ENCODE measurements at regions not wholly inside any gene's neighbourhood (a gene's known extent, or its start where the extent isn't known, plus 50 kb on each side); places are given as distances from the start of the nearest gene placed in this dataset.
A peak's percentile ranks its signal among the peaks of the same experiment; 100 is the strongest.

- no peak overlapping the region for H3K27ac ChIP-seq (ENCODE audit: extremely low read depth, low read depth, low read length)
- H3K4me3 ChIP-seq: no peak overlapping the region
- ChIA-PET POLR2A (no interaction called here), CTCF (ENCODE audit: low intra/inter-chr PET ratio) (no interaction called here)
- in situ Hi-C loops (cut with MboI) (loop anchor here (25.0 kb wide), 1 partner anchor 1175 kb away; no protein-coding TSS in a partner anchor), intact Hi-C loops (cut with micrococcal nuclease) (loop anchor here (2.0 to 10.0 kb wide), 3 partner anchors 662 to 1170 kb away; no protein-coding TSS in a partner anchor)
- no peak for ATAC-seq
- no peak overlapping the region for H3K4me2 ChIP-seq (ENCODE audit: insufficient read depth, low read length)
- no peaks in the 10 kb centered on the region for H3K9me3 ChIP-seq (replicated peaks; ENCODE audit: control insufficient read depth, insufficient read depth, low read depth, low read length)
- BruUV-seq (replicated peaks): no TSS peak
- no peaks in the 10 kb centered on the region for H3K79me2 ChIP-seq (ENCODE audit: control insufficient read depth, insufficient read depth, low read length)
- H3K27me3 ChIP-seq (ENCODE audit: control insufficient read depth in 2 of 2, insufficient read depth in 2 of 2, low read length in 2 of 2): no peaks in the 10 kb centered on the region
- H4K20me1 ChIP-seq (replicated peaks; ENCODE audit: control insufficient read depth, insufficient read depth, low read length): no peaks in the 10 kb centered on the region
- H3K4me1 ChIP-seq (replicated peaks in 1 of 2; ENCODE audit: control insufficient read depth in 2 of 2, insufficient read depth in 2 of 2, low read length in 2 of 2): no peaks in the 10 kb centered on the region
- peak; percentile 68 for FAIRE-seq
- 3% methylated on average over 6 of the region's 6 CpGs for WGBS (ENCODE audit: insufficient coverage, low coverage, missing lambda C conversion rate)
- no peaks in the 10 kb centered on the region for H3K9me1 ChIP-seq (ENCODE audit: control insufficient read depth, insufficient read depth, low read length)
- H2AFZ ChIP-seq (ENCODE audit: low read depth, low read length): no peak overlapping the region
- H3K36me3 ChIP-seq (ENCODE audit: control insufficient read depth, insufficient read depth, low read length): no peaks in the 10 kb centered on the region
- no peak overlapping the region for H3K9ac ChIP-seq (ENCODE audit: insufficient read depth in 1 of 2, low read depth in 2 of 2, low read length in 2 of 2)
- peak; percentile 46 to 50 for TF ChIP-seq RAD21 (CRISPR knock-in tag; conservative IDR thresholded peaks at IDR 0.05 in 1 of 2, IDR thresholded peaks at IDR 0.05 in 1 of 2)
- TF ChIP-seq CTCF (IDR thresholded peaks at IDR 0.05 in 2 of 3, conservative IDR thresholded peaks at IDR 0.05 in 1 of 3; ENCODE audit: insufficient read depth in 2 of 3, low read depth in 1 of 3, low read length in 3 of 3): peak in 1 of 3 experiments; percentile 41; a peak in 2 of 6 replicates
- no peak for TF ChIP-seq NFRKB (IDR thresholded peaks at IDR 0.05; ENCODE audit: low read depth)
- TF ChIP-seq HOXB6 (CRISPR knock-in tag; IDR thresholded peaks at IDR 0.05; ENCODE audit: borderline replicate concordance): no peak
- TF ChIP-seq TCF7L2 (IDR thresholded peaks at IDR 0.05; ENCODE audit: low read depth, low read length): no peak
- no peak for TF ChIP-seq ARNT (IDR thresholded peaks at IDR 0.05)
- peak; percentile 10 to 30 (median 20) for DNase-seq (ENCODE audit: extremely low read depth in 1 of 4, low spot score in 3 of 4)
Observed at GRCh38 chr4:175536852-175537453, 275.1 kb downstream of the GPM6A start.

Measured in K562 (cell line).